ENCODE measurements at regions not wholly inside any gene's neighbourhood (a gene's known extent, or its start where the extent isn't known, plus 50 kb on each side); places are given as distances from the start of the nearest gene placed in this dataset.

DNA sequence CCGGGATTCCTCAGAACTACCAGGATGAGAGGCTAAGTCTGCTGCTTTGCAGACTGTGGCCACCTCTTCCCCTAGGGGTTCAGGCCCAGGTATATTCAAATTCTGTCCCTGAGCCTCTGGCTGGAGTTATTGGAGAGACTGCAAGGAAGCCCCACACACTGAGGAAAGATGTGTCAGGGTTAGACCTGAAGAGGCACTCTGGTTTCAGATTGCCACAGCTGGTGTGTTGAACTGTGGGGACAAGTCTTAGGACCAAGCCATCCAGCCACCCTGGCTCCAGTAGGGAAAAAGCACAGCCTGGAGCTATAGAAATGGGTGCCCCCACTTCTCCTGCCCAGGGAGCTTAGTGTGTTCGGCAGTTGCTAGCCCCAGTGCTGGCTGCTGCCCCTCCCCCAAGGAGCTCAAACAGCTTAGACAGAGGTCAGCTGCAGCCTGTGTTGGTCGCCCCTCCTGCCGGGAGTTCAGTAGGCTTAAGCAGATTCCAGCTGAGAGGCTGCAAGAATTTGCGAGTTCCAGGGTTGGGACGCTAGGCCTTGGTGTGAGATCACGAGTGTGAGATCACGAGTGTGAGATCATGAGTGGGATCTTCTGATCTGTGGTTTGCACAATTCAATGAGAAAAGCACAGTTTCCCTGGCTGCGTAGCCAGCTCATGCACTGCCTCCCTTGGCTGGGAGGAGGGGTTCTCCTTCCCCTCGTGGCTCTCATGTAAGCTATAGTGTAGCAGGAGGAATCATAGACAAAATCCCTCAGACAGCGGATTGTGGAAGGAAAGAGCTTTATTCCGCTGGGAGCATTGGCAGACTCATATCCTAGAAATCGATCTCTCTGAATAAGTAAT lies 552.1 kb upstream of the CHORDC1 start:
- TF ChIP-seq, protein P1, sequence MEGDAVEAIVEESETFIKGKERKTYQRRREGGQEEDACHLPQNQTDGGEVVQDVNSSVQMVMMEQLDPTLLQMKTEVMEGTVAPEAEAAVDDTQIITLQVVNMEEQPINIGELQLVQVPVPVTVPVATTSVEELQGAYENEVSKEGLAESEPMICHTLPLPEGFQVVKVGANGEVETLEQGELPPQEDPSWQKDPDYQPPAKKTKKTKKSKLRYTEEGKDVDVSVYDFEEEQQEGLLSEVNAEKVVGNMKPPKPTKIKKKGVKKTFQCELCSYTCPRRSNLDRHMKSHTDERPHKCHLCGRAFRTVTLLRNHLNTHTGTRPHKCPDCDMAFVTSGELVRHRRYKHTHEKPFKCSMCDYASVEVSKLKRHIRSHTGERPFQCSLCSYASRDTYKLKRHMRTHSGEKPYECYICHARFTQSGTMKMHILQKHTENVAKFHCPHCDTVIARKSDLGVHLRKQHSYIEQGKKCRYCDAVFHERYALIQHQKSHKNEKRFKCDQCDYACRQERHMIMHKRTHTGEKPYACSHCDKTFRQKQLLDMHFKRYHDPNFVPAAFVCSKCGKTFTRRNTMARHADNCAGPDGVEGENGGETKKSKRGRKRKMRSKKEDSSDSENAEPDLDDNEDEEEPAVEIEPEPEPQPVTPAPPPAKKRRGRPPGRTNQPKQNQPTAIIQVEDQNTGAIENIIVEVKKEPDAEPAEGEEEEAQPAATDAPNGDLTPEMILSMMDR (conservative IDR thresholded peaks at IDR 0.05; ENCODE audit: low read depth, low read length): no peak
- peak; percentile 30 for DNase-seq (ENCODE audit: low read depth)
- H3K4me3 ChIP-seq (ENCODE audit: low read length): no peak overlapping the region

DNA sequence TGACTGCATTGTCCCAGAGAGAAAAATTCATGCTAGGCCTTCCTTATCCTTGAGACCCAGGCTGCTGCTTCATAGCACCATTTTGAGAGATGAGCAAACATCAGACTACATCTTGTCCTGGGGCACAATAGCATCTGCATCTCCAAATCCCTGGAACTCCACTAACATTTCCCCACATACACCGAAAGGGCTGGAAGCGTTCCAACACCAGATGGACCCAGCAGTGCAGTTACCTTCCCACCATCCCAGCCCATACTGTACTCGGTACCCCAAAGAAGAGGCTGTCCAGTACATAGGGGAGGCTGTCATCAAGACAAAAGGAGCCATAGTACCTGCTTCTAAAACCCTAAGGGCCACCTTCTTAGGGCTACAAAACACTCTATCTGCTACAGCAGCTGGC lies 547.2 kb upstream of the CHORDC1 start:
- TF ChIP-seq, protein P1 (conservative IDR thresholded peaks at IDR 0.05; ENCODE audit: low read depth, low read length): no peak
- DNase-seq (ENCODE audit: low read depth): no peak
- no peak overlapping the region for H3K4me3 ChIP-seq (ENCODE audit: low read length)

DNA sequence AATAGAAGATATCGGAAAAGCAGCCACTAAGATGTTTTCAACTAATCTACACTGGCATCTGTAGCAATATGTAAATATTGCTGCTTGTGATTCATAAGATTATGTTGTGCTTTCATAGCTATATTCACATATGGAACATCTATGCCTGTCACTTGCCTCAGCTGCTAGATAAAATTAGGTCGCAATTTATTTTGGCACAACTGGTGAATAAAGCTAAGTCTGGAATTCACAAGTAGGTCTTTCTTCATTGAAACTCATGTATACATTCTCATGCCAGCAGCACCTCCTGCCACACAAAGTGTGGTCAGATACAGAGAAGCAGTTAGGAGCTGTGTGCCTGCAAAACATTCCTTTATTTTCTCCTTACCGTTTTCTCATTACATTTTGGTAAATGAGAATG lies 543.3 kb upstream of the CHORDC1 start:
- no peak for DNase-seq (ENCODE audit: low read depth)
- H3K4me3 ChIP-seq (ENCODE audit: low read length): no peak overlapping the region

DNA sequence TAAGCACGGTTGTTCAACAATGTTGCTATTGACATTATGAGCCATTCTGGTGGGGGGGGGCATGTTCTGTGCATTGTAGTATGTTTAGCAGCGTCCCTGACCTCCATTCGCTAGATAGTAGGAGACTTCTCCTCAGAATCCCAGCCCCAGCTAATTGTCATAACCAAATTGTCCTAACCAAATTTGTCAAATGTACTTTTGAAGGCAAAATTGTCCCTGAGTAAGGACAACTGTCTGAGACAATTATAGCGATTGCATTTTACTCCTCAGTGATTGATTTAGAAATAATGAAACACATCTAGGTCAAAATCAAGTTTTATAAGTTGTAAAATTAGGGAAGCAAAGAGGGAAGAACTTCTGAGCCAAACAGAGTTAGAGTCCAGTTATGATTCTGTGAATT lies 541.8 kb upstream of the CHORDC1 start:
- TF ChIP-seq, protein P1 (conservative IDR thresholded peaks at IDR 0.05; ENCODE audit: low read depth, low read length): no peak
- no peak overlapping the region for H3K4me3 ChIP-seq (ENCODE audit: low read length)
- no peak for DNase-seq (ENCODE audit: low read depth)

More for the DNA sequence above, 543.3 kb upstream of the CHORDC1 start:
- TF ChIP-seq, protein P1 (conservative IDR thresholded peaks at IDR 0.05; ENCODE audit: low read depth, low read length): no peak

DNA sequence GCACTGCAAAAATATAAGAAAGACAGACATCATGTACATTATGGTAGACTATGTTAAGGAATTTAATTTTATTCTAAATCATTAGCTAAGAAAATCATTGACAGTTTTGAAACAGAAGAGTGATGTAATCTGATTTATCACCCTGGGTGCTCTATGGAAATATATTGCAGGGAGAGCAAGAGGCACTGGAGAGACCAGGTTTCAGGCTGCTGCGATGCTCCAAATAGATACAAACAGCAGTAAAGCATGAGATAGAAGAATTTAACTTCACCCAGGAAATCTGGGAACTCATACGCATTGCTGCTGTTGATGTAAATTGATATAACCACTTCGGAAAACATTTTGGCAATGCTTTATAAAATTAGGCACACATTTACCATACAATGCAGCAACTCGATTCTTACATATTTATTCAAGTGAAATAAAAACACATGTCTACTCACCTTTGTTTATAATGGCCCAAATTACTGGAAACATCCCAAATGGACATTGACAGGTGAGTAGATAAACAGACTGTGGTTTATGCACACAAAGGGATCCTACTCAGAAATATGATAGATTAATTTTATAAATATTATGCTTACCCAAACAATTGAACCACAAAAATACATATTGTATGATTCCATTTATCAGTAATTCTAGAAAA lies 535.1 kb upstream of the CHORDC1 start:
- no peak overlapping the region for H3K4me3 ChIP-seq (ENCODE audit: low read length)
- no peak for DNase-seq (ENCODE audit: low read depth)
- TF ChIP-seq, protein P1 (conservative IDR thresholded peaks at IDR 0.05; ENCODE audit: low read depth, low read length): no peak

DNA sequence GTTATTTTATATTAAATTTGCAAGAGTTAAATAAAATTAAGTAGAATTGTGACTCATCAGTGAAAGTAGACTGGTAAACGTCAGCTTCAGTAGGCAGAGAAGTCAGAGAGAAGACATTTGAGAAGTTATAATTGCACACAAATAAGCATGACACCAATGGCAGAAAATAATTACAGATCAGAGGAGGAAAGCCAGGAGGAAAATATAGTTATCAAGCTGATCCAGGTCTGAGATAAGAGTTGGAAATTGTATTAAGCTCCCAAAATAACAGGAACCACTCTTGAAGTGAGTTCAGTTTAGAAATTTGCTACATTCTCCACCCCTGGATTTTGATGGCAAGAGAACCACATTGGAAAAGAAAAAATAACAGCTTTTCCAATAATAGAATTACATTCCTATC lies 533.8 kb upstream of the CHORDC1 start:
- no peak for DNase-seq (ENCODE audit: low read depth)
- no peak overlapping the region for H3K4me3 ChIP-seq (ENCODE audit: low read length)
- TF ChIP-seq, protein P1 (conservative IDR thresholded peaks at IDR 0.05; ENCODE audit: low read depth, low read length): no peak

DNA sequence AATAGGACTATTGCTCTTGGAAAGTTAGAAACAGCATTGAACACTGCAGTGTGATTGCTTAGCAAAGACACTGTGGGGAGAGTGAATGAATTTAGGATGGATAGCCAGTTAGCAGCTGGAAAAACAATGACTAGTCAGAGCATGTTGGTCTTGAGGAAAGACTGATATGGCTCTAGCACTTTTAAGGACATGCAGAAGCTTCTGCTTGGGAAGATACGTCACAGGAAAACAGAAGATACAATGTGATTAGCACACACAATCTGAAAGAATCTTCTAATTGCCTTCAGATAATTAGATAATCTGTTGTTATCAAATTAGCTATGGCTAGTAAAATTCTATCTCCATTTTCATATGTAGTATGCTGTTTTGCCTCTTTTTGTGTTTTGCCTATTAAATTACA lies 530.7 kb upstream of the CHORDC1 start:
- TF ChIP-seq, protein P1 (conservative IDR thresholded peaks at IDR 0.05; ENCODE audit: low read depth, low read length): no peak
- H3K4me3 ChIP-seq (ENCODE audit: low read length): no peak overlapping the region
- DNase-seq (ENCODE audit: low read depth): no peak

Data from retinal pigment epithelial cell (primary cell).